SU-DHL-6 (cell line): ENCODE measurements at regions not wholly inside any gene's neighbourhood (a gene's known extent, or its start where the extent isn't known, plus 50 kb on each side); places are given as distances from the start of the nearest gene placed in this dataset.

Source experiments
- EZH2phosphoT487 ChIP-seq: fragments of 200-600 bp; sonication (generic), shearing (Covaris generic); conservative IDR thresholded peaks from 2 replicates; pipeline ENCODE4 v1.6.1; 2018; ENCODE audit warnings: mild to moderate bottlenecking, antibody characterized with exemption, low read length, moderate library complexity, mixed read lengths
- TF ChIP-seq, protein P1 (sequence below): fragments of 200-600 bp; sonication (generic); IDR thresholded peaks from one replicate; pipeline ENCODE4 v1.5.1; 2017; ENCODE audit warnings: antibody characterized with exemption, mild to moderate bottlenecking, low read length, moderate library complexity; ENCODE audit not compliant: insufficient read depth, poor library complexity, severe bottlenecking

DNA sequence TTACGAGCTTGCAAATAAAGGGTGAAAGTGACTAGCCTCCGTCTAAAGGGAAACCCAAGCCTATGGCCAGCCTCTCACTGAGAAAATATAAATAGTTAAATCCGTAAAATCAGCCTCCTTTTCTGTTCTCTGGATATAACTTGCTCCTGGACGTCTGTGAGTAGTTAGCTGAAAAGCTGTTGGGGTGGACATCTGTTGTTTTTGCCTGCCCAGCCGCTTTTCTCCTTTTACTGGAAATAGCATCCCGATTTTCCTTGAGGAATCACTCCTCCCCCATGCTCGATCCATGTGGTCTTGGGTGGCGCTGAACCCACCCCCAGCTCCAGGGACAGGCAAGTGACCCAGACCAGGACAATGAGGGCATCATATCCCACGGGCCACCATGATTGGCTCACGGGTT, 291.5 kb upstream of the ZNF507 start:
- TF ChIP-seq EZH2phosphoT487: no peak
- TF ChIP-seq, protein P1, sequence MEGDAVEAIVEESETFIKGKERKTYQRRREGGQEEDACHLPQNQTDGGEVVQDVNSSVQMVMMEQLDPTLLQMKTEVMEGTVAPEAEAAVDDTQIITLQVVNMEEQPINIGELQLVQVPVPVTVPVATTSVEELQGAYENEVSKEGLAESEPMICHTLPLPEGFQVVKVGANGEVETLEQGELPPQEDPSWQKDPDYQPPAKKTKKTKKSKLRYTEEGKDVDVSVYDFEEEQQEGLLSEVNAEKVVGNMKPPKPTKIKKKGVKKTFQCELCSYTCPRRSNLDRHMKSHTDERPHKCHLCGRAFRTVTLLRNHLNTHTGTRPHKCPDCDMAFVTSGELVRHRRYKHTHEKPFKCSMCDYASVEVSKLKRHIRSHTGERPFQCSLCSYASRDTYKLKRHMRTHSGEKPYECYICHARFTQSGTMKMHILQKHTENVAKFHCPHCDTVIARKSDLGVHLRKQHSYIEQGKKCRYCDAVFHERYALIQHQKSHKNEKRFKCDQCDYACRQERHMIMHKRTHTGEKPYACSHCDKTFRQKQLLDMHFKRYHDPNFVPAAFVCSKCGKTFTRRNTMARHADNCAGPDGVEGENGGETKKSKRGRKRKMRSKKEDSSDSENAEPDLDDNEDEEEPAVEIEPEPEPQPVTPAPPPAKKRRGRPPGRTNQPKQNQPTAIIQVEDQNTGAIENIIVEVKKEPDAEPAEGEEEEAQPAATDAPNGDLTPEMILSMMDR: no peak
